GM12873 (cell line): ENCODE measurements at regions not wholly inside any gene's neighbourhood (a gene's known extent, or its start where the extent isn't known, plus 50 kb on each side); places are given as distances from the start of the nearest gene placed in this dataset.

ENCODE experiments used
- CTCF ChIP-seq: IDR thresholded peaks from 2 replicates; pipeline ENCODE4 v1.5.1; 2012; ENCODE audit warnings: low read depth, mild to moderate bottlenecking, moderate library complexity, low read length, control low read depth; ENCODE audit not compliant: insufficient read depth; ENCODE audit errors: missing control alignments

- TF ChIP-seq CTCF = no peak
These were observed 910.8 kb upstream of the MIR17HG start for GRCh38 chr13:90436697-90437096.

- TF ChIP-seq CTCF = no peak
These were observed 908.9 kb upstream of the MIR17HG start for GRCh38 chr13:90438576-90438975.

GRCh38 chr13:90443268-90443667 lies 904.2 kb upstream of the MIR17HG start:
- TF ChIP-seq CTCF = no peak

- no peak for TF ChIP-seq CTCF
These were observed 903.3 kb upstream of the MIR17HG start for GRCh38 chr13:90444232-90444631.

GRCh38 chr13:90445179-90445578 lies 902.3 kb upstream of the MIR17HG start:
- TF ChIP-seq CTCF = no peak

GRCh38 chr13:90447034-90447733 lies 900.3 kb upstream of the MIR17HG start:
- no peak for TF ChIP-seq CTCF

DNA sequence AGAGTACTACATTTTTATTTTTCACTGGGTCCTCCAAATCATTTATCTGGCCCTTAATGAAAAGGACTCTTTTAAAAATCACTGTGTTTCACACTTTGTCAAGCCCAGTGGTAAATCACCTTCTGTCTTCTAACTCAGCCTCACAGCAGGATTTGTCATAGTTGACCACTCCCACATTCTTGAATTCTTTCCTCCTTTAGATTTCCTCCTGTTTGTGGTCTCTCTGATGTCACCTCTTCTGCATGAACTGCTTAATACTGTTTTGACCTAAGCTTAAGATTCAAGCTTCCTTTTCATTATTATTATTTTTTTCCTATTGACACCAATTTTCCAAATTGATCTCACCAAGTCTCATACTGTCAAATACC lies 899.8 kb upstream of the MIR17HG start:
- TF ChIP-seq CTCF = no peak

DNA sequence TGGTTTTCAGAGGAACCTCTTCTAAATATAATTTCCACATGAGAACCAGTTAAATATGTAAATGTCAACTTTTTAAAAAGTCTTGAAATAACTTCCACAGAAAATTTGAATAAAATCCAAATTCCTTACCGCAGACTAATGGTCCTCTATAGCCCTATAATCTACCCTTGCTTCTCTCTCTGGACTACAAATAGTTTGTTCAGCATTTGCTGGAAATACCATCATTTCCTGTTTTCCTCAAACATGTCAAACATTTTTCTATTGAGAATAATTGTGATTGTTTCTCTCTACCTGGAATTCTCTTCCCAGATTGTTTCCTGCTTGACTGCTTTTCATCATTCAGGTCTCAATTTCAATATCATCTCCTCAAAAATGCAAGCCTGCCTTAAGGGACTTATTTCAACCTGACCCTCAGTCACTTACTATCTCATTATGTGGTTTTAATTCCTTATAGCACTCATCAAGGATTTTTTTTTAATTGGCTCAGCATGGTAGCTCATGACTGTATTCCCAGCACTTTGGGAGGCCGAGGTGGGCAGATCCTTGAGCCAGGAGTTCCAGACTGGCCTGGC lies 898.9 kb upstream of the MIR17HG start:
- no peak for TF ChIP-seq CTCF
